HS-5 (cell line): ENCODE measurements at regions not wholly inside any gene's neighbourhood (a gene's known extent, or its start where the extent isn't known, plus 50 kb on each side); places are given as distances from the start of the nearest gene placed in this dataset.
A peak's percentile ranks its signal among the peaks of the same experiment; 100 is the strongest.
"Not testable (repeated sequence)": the region's sequence is repeated elsewhere in the genome, so short reads cannot be mapped to it uniquely, and the experiment has no call there.

ENCODE experiments used
- DNase-seq: peaks from one replicate; pipeline ENCODE4 v3.0.0-alpha.2; 2012; ENCODE audit warnings: low read depth

- no peak for DNase-seq
Observed at GRCh38 chr20:43404878-43405277, 52.8 kb upstream of the SRSF6 start.

- not testable (repeated sequence) for DNase-seq
Observed at GRCh38 chr20:43400882-43401281, 56.8 kb upstream of the SRSF6 start.

- no peak for DNase-seq
Observed at GRCh38 chr20:43398676-43399324, 58.9 kb upstream of the SRSF6 start.

- peak; percentile 26 for DNase-seq
Observed at GRCh38 chr20:43397147-43397546, 60.5 kb upstream of the SRSF6 start.

GRCh38 chr20:43393052-43393451 is 64.6 kb upstream of the SRSF6 start:
- no peak for DNase-seq

- DNase-seq, result no peak
Observed at GRCh38 chr20:43392561-43392960, 65.1 kb upstream of the SRSF6 start.

- no peak for DNase-seq
Observed at GRCh38 chr20:43389839-43390626, 67.7 kb upstream of the SRSF6 start.

- DNase-seq, result no peak
Observed at GRCh38 chr20:43389211-43389610, 68.5 kb upstream of the SRSF6 start.

- DNase-seq, result no peak
Observed at GRCh38 chr20:43388268-43389002, 69.3 kb upstream of the SRSF6 start.

GRCh38 chr20:43387737-43388136 is 70.0 kb upstream of the SRSF6 start:
- DNase-seq, result no peak

GRCh38 chr20:43386878-43387277 is 70.8 kb upstream of the SRSF6 start:
- DNase-seq, result no peak

GRCh38 chr20:43385914-43386313 is 71.8 kb upstream of the SRSF6 start:
- DNase-seq, result no peak

GRCh38 chr20:43384101-43384940 is 73.4 kb upstream of the SRSF6 start:
- DNase-seq, result no peak

GRCh38 chr20:43383026-43383795 is 74.5 kb upstream of the SRSF6 start:
- DNase-seq, result no peak

GRCh38 chr20:43382135-43382534 is 75.6 kb upstream of the SRSF6 start:
- DNase-seq, result not testable (repeated sequence)

GRCh38 chr20:43381533-43381932 is 76.2 kb upstream of the SRSF6 start:
- DNase-seq, result not testable (repeated sequence)

- DNase-seq, result peak; percentile 74
Observed at GRCh38 chr20:43379239-43379917, 78.3 kb upstream of the SRSF6 start.

GRCh38 chr20:43376831-43377230 is 80.9 kb upstream of the SRSF6 start:
- DNase-seq, result no peak

- DNase-seq, result no peak
Observed at GRCh38 chr20:43375591-43375990, 82.1 kb upstream of the SRSF6 start.

- DNase-seq, result no peak
Observed at GRCh38 chr20:43372051-43372450, 85.6 kb upstream of the SRSF6 start.

- no peak for DNase-seq
Observed at GRCh38 chr20:43365691-43366090, 92.0 kb upstream of the SRSF6 start.
